SK-N-SH (cell line): ENCODE measurements at regions not wholly inside any gene's neighbourhood (a gene's known extent, or its start where the extent isn't known, plus 50 kb on each side); places are given as distances from the start of the nearest gene placed in this dataset.

ENCODE experiments used
- CTCF ChIA-PET: fragments of 300-600, 350-600 bp; formaldehyde crosslinking; extraction: SDS; loops from one replicate; lab custom pipeline; 2021; lab: Yijun Ruan, JAX
- POLR2A ChIA-PET: fragments of 350-600 bp; sonication (Branson Sonifier 250); formaldehyde crosslinking; extraction: SDS; loops from one replicate; lab custom pipeline; 2020; ENCODE audit warnings: antibody characterized with exemption, inconsistent platforms; lab: Yijun Ruan, JAX
- DNase-seq: peaks from one replicate; pipeline ENCODE4 v3.0.0; 2012
- H2AFZ ChIP-seq: fragments of 200-600 bp; sonication (generic); 2 replicates; pipeline ENCODE4 v1.8.1; 2016; ENCODE audit warnings: antibody characterized with exemption, mild to moderate bottlenecking, low read depth
- H3F3A ChIP-seq: fragments of 200-600 bp; sonication (generic); replicated peaks from 2 replicates; pipeline ENCODE3; 2016; ENCODE audit warnings: antibody characterized with exemption, mild to moderate bottlenecking; ENCODE audit not compliant: insufficient read depth
- H3K27ac ChIP-seq, 2 experiments: fragments of 200-500 bp in 1 of 2; fragments of 200-600 bp in 1 of 2; sonication (Bioruptor generic) in 1 of 2; sonication (generic), shearing (Covaris generic) in 1 of 2; 2 replicates each; pipeline versions ENCODE4 v1.5.1 to v1.6.1; 2014 to 2016; ENCODE audit warnings: low read depth in 2 of 2, inconsistent platforms in 1 of 2, low read length in 1 of 2, mild to moderate bottlenecking in 1 of 2, mixed read lengths in 1 of 2
- H3K27me3 ChIP-seq: fragments of 200-600 bp; sonication (generic), shearing (Covaris generic); 2 replicates; pipeline ENCODE4 v1.6.1; 2016; ENCODE audit warnings: mixed run types; ENCODE audit not compliant: insufficient read depth
- H3K36me3 ChIP-seq, 2 experiments: fragments of 200-500 bp in 1 of 2; fragments of 200-600 bp in 1 of 2; sonication (Bioruptor generic) in 1 of 2; sonication (generic) in 1 of 2; replicated peaks in 1 of 2; 2 replicates each; pipeline versions ENCODE3 to v1.5.1; 2014 to 2016; ENCODE audit warnings: low read length in 1 of 2, mild to moderate bottlenecking in 1 of 2; ENCODE audit not compliant: insufficient read depth in 2 of 2, control insufficient read depth in 1 of 2
- H3K4me1 ChIP-seq, 2 experiments: fragments of 200-500 bp in 1 of 2; fragments of 200-600 bp in 1 of 2; sonication (Bioruptor generic) in 1 of 2; sonication (generic), shearing (Covaris generic) in 1 of 2; 2 replicates each; pipeline versions ENCODE4 v1.5.1 to v1.6.1; 2014 to 2016; ENCODE audit warnings: low read depth in 1 of 2, low read length in 1 of 2, mixed run types in 1 of 2; ENCODE audit not compliant: insufficient read depth in 2 of 2, control insufficient read depth in 1 of 2
- H3K4me2 ChIP-seq: fragments of 200-600 bp; sonication (generic), shearing (Covaris generic); 2 replicates; pipeline ENCODE4 v1.6.1; 2017; ENCODE audit warnings: mixed run types
- H3K4me3 ChIP-seq, 2 experiments: fragments of 200-500 bp in 1 of 2; fragments of 200-600 bp in 1 of 2; sonication (Bioruptor generic) in 1 of 2; sonication (generic), shearing (Covaris generic) in 1 of 2; 2 replicates each; pipeline versions ENCODE4 v1.5.1 to v1.8.1; 2014 to 2016; ENCODE audit warnings: low read depth in 2 of 2, inconsistent platforms in 1 of 2, low read length in 1 of 2, mild to moderate bottlenecking in 1 of 2, mixed read lengths in 1 of 2, moderate library complexity in 1 of 2
- H3K79me2 ChIP-seq: fragments of 200-600 bp; sonication (generic); 2 replicates; pipeline ENCODE4 v1.8.1; 2017; ENCODE audit warnings: mild to moderate bottlenecking; ENCODE audit not compliant: insufficient read depth
- H3K9ac ChIP-seq: fragments of 200-600 bp; sonication (generic); 2 replicates; pipeline ENCODE4 v1.6.1; 2017; ENCODE audit warnings: mixed run types
- H3K9me2 ChIP-seq: fragments of 200-600 bp; sonication (generic); 2 replicates; pipeline ENCODE4 v1.6.1; 2017; ENCODE audit warnings: mixed run types
- H3K9me3 ChIP-seq: fragments of 200-600 bp; sonication (generic); 2 replicates; pipeline ENCODE4 v1.6.1; 2017; ENCODE audit warnings: mixed run types, mild to moderate bottlenecking, moderate library complexity
- H4K20me1 ChIP-seq: fragments of 200-600 bp; sonication (generic); 2 replicates; pipeline ENCODE4 v1.6.1; 2017; ENCODE audit warnings: mild to moderate bottlenecking, mixed run types; ENCODE audit not compliant: insufficient read depth
- EP300 ChIP-seq, 2 experiments: IDR thresholded peaks; 2 replicates each; pipeline versions ENCODE4 v1.4.0 to v1.6.1; 2012; ENCODE audit warnings: borderline replicate concordance in 1 of 2, low read depth in 1 of 2, low read length in 1 of 2
- EZH2phosphoT487 ChIP-seq: fragments of 200-600 bp; sonication (generic); IDR thresholded peaks from 2 replicates; pipeline ENCODE4 v1.6.1; 2017; ENCODE audit warnings: low read depth, mixed run types, mild to moderate bottlenecking, antibody characterized with exemption, moderate library complexity, borderline replicate concordance
- FOSL2 ChIP-seq: IDR thresholded peaks from 2 replicates; pipeline ENCODE4 v1.4.0; 2012; ENCODE audit warnings: low read depth, mild to moderate bottlenecking, moderate library complexity, borderline replicate concordance
- MEF2A ChIP-seq: IDR thresholded peaks from 2 replicates; pipeline ENCODE4 v1.4.0; 2012; ENCODE audit warnings: low read depth, borderline replicate concordance
- NFIC ChIP-seq: IDR thresholded peaks from 2 replicates; pipeline ENCODE4 v1.4.0; 2012; ENCODE audit warnings: borderline replicate concordance
- RFX5 ChIP-seq: IDR thresholded peaks from 2 replicates; pipeline ENCODE4 v1.6.1; 2012; ENCODE audit warnings: mild to moderate bottlenecking, improper control_type of control experiment, low read length
- RXRA ChIP-seq: IDR thresholded peaks from 2 replicates; pipeline ENCODE4 v1.4.0; 2012; ENCODE audit warnings: low read depth, mild to moderate bottlenecking, borderline replicate concordance
- SIN3A ChIP-seq: IDR thresholded peaks from 2 replicates; pipeline ENCODE4 v1.6.1; 2012; ENCODE audit warnings: low read depth, mild to moderate bottlenecking, low read length, moderate library complexity, borderline replicate concordance
- SMC3 ChIP-seq: IDR thresholded peaks from 2 replicates; pipeline ENCODE4 v1.6.1; 2012; ENCODE audit warnings: low read depth, low read length, improper control_type of control experiment
- TAF1 ChIP-seq: IDR thresholded peaks from 2 replicates; pipeline ENCODE4 v1.6.1; 2012; ENCODE audit warnings: low read depth, mild to moderate bottlenecking, low read length, moderate library complexity, borderline replicate concordance
- TEAD4 ChIP-seq: IDR thresholded peaks from 2 replicates; pipeline ENCODE4 v1.4.0; 2012; ENCODE audit warnings: mild to moderate bottlenecking, borderline replicate concordance; ENCODE audit not compliant: insufficient read depth
- WGBS: methylation state at CpG from one replicate; pipeline ENCODE4 v1.1.6; 2017; ENCODE audit warnings: low lambda C conversion rate; 5-methylcytosine and 5-hydroxymethylcytosine counted together
- TF ChIP-seq, protein P1 (sequence below): fragments of 200-600 bp; sonication (generic); IDR thresholded peaks from 2 replicates; pipeline ENCODE4 v1.6.1; 2017; ENCODE audit warnings: antibody characterized with exemption, mild to moderate bottlenecking, moderate library complexity
- TF ChIP-seq, protein P2 (sequence below): IDR thresholded peaks from 2 replicates; pipeline ENCODE4 v1.4.0; 2012; ENCODE audit warnings: low read depth, borderline replicate concordance
- TF ChIP-seq, protein P3 (sequence below): IDR thresholded peaks from 2 replicates; pipeline ENCODE4 v1.4.0; 2012; ENCODE audit warnings: low read depth, borderline replicate concordance
- TF ChIP-seq, protein P4 (sequence below): IDR thresholded peaks from 2 replicates; pipeline ENCODE4 v1.6.1; 2012; ENCODE audit warnings: mild to moderate bottlenecking, low read depth, low read length, moderate library complexity

DNA sequence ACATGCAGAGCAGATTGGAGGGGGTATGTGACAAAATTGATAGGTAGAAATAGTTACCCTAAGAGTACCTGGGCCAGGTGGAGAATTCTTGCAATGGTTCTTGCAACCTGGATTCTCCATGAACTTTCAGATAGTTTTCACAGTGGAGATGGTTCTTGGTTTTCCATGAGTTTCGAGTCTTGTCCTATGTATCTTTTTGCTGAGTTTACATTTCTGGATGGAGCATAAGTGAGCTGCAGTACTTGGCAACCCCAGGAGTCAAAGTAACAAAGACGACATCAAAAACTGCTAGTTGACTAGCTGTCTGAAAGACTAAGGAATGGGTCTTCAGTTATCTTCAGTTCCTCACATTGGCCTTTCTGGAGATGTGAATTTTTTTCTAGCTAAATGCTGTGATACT is 196.6 kb upstream of the RAD23B start:
- H3K9ac ChIP-seq = no peak overlapping the region
- TF ChIP-seq TEAD4 (no peak), EZH2phosphoT487 (no peak), SIN3A (no peak), MEF2A (no peak), RFX5 (no peak)
- TF ChIP-seq, protein P1, sequence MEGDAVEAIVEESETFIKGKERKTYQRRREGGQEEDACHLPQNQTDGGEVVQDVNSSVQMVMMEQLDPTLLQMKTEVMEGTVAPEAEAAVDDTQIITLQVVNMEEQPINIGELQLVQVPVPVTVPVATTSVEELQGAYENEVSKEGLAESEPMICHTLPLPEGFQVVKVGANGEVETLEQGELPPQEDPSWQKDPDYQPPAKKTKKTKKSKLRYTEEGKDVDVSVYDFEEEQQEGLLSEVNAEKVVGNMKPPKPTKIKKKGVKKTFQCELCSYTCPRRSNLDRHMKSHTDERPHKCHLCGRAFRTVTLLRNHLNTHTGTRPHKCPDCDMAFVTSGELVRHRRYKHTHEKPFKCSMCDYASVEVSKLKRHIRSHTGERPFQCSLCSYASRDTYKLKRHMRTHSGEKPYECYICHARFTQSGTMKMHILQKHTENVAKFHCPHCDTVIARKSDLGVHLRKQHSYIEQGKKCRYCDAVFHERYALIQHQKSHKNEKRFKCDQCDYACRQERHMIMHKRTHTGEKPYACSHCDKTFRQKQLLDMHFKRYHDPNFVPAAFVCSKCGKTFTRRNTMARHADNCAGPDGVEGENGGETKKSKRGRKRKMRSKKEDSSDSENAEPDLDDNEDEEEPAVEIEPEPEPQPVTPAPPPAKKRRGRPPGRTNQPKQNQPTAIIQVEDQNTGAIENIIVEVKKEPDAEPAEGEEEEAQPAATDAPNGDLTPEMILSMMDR = no peak
- TF ChIP-seq, protein P2, sequence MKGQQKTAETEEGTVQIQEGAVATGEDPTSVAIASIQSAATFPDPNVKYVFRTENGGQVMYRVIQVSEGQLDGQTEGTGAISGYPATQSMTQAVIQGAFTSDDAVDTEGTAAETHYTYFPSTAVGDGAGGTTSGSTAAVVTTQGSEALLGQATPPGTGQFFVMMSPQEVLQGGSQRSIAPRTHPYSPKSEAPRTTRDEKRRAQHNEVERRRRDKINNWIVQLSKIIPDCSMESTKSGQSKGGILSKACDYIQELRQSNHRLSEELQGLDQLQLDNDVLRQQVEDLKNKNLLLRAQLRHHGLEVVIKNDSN = no peak
- TF ChIP-seq, protein P3, sequence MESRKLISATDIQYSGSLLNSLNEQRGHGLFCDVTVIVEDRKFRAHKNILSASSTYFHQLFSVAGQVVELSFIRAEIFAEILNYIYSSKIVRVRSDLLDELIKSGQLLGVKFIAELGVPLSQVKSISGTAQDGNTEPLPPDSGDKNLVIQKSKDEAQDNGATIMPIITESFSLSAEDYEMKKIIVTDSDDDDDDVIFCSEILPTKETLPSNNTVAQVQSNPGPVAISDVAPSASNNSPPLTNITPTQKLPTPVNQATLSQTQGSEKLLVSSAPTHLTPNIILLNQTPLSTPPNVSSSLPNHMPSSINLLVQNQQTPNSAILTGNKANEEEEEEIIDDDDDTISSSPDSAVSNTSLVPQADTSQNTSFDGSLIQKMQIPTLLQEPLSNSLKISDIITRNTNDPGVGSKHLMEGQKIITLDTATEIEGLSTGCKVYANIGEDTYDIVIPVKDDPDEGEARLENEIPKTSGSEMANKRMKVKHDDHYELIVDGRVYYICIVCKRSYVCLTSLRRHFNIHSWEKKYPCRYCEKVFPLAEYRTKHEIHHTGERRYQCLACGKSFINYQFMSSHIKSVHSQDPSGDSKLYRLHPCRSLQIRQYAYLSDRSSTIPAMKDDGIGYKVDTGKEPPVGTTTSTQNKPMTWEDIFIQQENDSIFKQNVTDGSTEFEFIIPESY = no peak
- H3K27me3 ChIP-seq = no peaks in the 10 kb centered on the region
- POLR2A ChIA-PET = no interaction called here
- H3K27ac ChIP-seq = no peak overlapping the region
- no peaks in the 10 kb centered on the region for H4K20me1 ChIP-seq
- H3K4me3 ChIP-seq = no peak overlapping the region
- no peaks in the 10 kb centered on the region for H3K79me2 ChIP-seq
- CTCF ChIA-PET = no interaction called here
- H3K4me2 ChIP-seq = no peak overlapping the region
- no peak for DNase-seq
- H3K9me2 ChIP-seq = no peaks in the 10 kb centered on the region
- no peak overlapping the region for H2AFZ ChIP-seq
- WGBS = 30% methylated on average over 2 of the region's 2 CpGs
- no peaks in the 10 kb centered on the region for H3K4me1 ChIP-seq
- no peaks in the 10 kb centered on the region for H3K9me3 ChIP-seq
- no peaks in the 10 kb centered on the region for H3F3A ChIP-seq
- H3K36me3 ChIP-seq = no peaks in the 10 kb centered on the region

DNA sequence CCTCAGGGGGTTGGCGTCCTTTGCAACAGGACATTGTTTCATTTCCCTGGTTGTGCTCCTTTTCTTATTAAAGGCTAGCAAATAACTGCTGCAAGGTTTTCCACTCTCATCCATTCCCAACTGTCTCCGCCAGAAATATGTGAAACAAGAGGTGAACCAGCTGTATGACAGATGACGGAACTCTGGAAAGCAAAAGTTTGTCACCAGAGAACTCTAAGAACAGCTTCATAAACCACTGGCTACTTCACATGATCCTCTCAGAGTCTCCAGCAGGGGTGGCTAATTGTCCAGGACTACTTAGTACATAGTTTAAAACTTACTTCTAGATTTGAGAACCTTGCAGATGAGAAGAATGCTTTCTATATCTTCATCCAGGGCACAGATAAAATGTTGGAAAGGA is 195.9 kb upstream of the RAD23B start:
- no peaks in the 10 kb centered on the region for H3F3A ChIP-seq
- no peak overlapping the region for H3K4me3 ChIP-seq
- no peaks in the 10 kb centered on the region for H3K9me3 ChIP-seq
- H3K36me3 ChIP-seq = no peaks in the 10 kb centered on the region
- ChIA-PET POLR2A (no interaction called here), CTCF (no interaction called here)
- no peaks in the 10 kb centered on the region for H3K4me1 ChIP-seq
- 54% methylated on average over 3 of the region's 3 CpGs for WGBS
- H4K20me1 ChIP-seq = no peaks in the 10 kb centered on the region
- no peak for DNase-seq
- no peaks in the 10 kb centered on the region for H3K79me2 ChIP-seq
- H3K9ac ChIP-seq = no peak overlapping the region
- no peak overlapping the region for H3K4me2 ChIP-seq
- H3K27me3 ChIP-seq = no peaks in the 10 kb centered on the region
- H3K9me2 ChIP-seq = no peaks in the 10 kb centered on the region
- H2AFZ ChIP-seq = no peak overlapping the region
- H3K27ac ChIP-seq = no peak overlapping the region
- TF ChIP-seq RXRA = no peak
- TF ChIP-seq RFX5 = no peak
- TF ChIP-seq EP300 (IDR thresholded peaks at IDR 0.05; ENCODE audit: borderline replicate concordance in 1 of 2, low read depth in 1 of 2, low read length in 1 of 2) = no peak
- no peak for TF ChIP-seq SIN3A
- TF ChIP-seq, protein P4, sequence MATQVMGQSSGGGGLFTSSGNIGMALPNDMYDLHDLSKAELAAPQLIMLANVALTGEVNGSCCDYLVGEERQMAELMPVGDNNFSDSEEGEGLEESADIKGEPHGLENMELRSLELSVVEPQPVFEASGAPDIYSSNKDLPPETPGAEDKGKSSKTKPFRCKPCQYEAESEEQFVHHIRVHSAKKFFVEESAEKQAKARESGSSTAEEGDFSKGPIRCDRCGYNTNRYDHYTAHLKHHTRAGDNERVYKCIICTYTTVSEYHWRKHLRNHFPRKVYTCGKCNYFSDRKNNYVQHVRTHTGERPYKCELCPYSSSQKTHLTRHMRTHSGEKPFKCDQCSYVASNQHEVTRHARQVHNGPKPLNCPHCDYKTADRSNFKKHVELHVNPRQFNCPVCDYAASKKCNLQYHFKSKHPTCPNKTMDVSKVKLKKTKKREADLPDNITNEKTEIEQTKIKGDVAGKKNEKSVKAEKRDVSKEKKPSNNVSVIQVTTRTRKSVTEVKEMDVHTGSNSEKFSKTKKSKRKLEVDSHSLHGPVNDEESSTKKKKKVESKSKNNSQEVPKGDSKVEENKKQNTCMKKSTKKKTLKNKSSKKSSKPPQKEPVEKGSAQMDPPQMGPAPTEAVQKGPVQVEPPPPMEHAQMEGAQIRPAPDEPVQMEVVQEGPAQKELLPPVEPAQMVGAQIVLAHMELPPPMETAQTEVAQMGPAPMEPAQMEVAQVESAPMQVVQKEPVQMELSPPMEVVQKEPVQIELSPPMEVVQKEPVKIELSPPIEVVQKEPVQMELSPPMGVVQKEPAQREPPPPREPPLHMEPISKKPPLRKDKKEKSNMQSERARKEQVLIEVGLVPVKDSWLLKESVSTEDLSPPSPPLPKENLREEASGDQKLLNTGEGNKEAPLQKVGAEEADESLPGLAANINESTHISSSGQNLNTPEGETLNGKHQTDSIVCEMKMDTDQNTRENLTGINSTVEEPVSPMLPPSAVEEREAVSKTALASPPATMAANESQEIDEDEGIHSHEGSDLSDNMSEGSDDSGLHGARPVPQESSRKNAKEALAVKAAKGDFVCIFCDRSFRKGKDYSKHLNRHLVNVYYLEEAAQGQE = no peak
- TF ChIP-seq NFIC = no peak
- no peak for TF ChIP-seq TAF1
- no peak for TF ChIP-seq SMC3
- TF ChIP-seq, protein P3 = no peak
- TF ChIP-seq FOSL2 = no peak
